PFSK-1 (cell line): ENCODE measurements at regions not wholly inside any gene's neighbourhood (a gene's known extent, or its start where the extent isn't known, plus 50 kb on each side); places are given as distances from the start of the nearest gene placed in this dataset.

Experiments used
- POLR2AphosphoS5 ChIP-seq: IDR thresholded peaks from 2 replicates; pipeline ENCODE4 v1.6.1; 2012; ENCODE audit warnings: low read depth, mild to moderate bottlenecking, control low read depth, low read length, moderate library complexity
- SIN3A ChIP-seq: IDR thresholded peaks from 2 replicates; pipeline ENCODE4 v1.6.1; 2012; ENCODE audit warnings: mild to moderate bottlenecking, low read length, moderate library complexity, borderline replicate concordance; ENCODE audit not compliant: insufficient read depth
- TAF1 ChIP-seq: IDR thresholded peaks from 2 replicates; pipeline ENCODE4 v1.6.1; 2012; ENCODE audit warnings: low read length, control low read depth, borderline replicate concordance; ENCODE audit not compliant: insufficient read depth

DNA sequence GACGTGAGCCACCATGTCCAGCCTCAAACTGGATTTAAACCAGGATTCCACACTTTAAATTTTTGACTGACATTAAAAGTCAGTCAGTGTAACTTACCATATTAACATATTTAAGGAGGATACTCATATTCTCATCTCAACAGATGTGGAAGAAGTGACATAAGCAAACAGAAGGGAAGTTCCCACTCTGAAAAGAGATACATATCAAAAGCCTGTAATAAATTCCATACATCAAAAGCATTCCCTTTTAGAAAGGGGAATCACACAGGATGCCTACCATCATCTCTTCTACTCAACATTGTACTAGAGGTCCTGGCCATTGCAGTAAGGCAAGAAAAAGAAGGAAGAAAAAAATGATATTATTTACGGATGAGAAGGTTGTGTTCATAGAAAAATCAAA is 618.2 kb upstream of the DIPK2B start:
- TF ChIP-seq POLR2AphosphoS5: no peak
- TF ChIP-seq TAF1: no peak
- TF ChIP-seq SIN3A: no peak
